IMR-90 (cell line): ENCODE measurements at regions not wholly inside any gene's neighbourhood (a gene's known extent, or its start where the extent isn't known, plus 50 kb on each side); places are given as distances from the start of the nearest gene placed in this dataset.

ENCODE experiments used
- CEBPB ChIP-seq: IDR thresholded peaks from 2 replicates; pipeline ENCODE4 v1.6.1; 2012; ENCODE audit warnings: low read depth, low read length, improper control_type of control experiment
- CTCF ChIP-seq: conservative IDR thresholded peaks from 2 replicates; pipeline ENCODE4 v1.5.1; 2012; ENCODE audit warnings: mild to moderate bottlenecking, low read depth, low read length, improper control_type of control experiment
- FOS ChIP-seq: fragments of 150-350 bp; IDR thresholded peaks from 2 replicates; pipeline ENCODE4 v1.6.1; 2016; ENCODE audit warnings: low read depth, low read length
- MAFK ChIP-seq: IDR thresholded peaks from 2 replicates; pipeline ENCODE4 v1.6.1; 2012; ENCODE audit warnings: low read depth, low read length, improper control_type of control experiment
- MAZ ChIP-seq: IDR thresholded peaks from 2 replicates; pipeline ENCODE4 v1.6.1; 2012; ENCODE audit warnings: low read depth, mild to moderate bottlenecking, low read length, improper control_type of control experiment, moderate library complexity, borderline replicate concordance
- POLR2A ChIP-seq: IDR thresholded peaks from 2 replicates; pipeline ENCODE4 v1.6.1; 2012; ENCODE audit warnings: mild to moderate bottlenecking, low read depth, low read length
- RAD21 ChIP-seq: IDR thresholded peaks from 2 replicates; pipeline ENCODE4 v1.6.1; 2012; ENCODE audit warnings: low read length, improper control_type of control experiment
- RFX5 ChIP-seq: IDR thresholded peaks from 2 replicates; pipeline ENCODE4 v1.8.0; 2012; ENCODE audit warnings: low read depth, mild to moderate bottlenecking, low read length, moderate library complexity
- SMC3 ChIP-seq: fragments of 150-350 bp; IDR thresholded peaks from 2 replicates; pipeline ENCODE4 v1.6.1; 2016; ENCODE audit warnings: low read depth, mild to moderate bottlenecking, antibody characterized with exemption, low read length, moderate library complexity

- no peak for TF ChIP-seq POLR2A
- TF ChIP-seq CTCF: no peak
- TF ChIP-seq SMC3: no peak
- TF ChIP-seq MAZ: no peak
- TF ChIP-seq CEBPB: no peak
- TF ChIP-seq RAD21: no peak
- TF ChIP-seq MAFK: no peak
- TF ChIP-seq RFX5: no peak
- no peak for TF ChIP-seq FOS
These were observed 235.7 kb downstream of the NSG2 start for GRCh38 chr5:174281089-174281760.
